Progenitor cell of endocrine pancreas (in vitro differentiated cells): ENCODE measurements at regions not wholly inside any gene's neighbourhood (a gene's known extent, or its start where the extent isn't known, plus 50 kb on each side); places are given as distances from the start of the nearest gene placed in this dataset.

Experiments used
- DNase-seq: peaks from one replicate; pipeline ENCODE4 v3.0.0; 2021; ENCODE audit warnings: low spot score; ENCODE audit not compliant: unreplicated experiment
- H3K27ac Mint-ChIP-seq: 2 replicates; pipeline ENCODE4 v1.8.0; 2021; ENCODE audit warnings: mild to moderate bottlenecking, moderate library complexity, mixed read lengths
- H3K27me3 Mint-ChIP-seq: 2 replicates; pipeline ENCODE4 v1.8.0; 2021; ENCODE audit warnings: mixed read lengths
- H3K36me3 Mint-ChIP-seq: 2 replicates; pipeline ENCODE4 v1.8.0; 2022; ENCODE audit warnings: mixed read lengths; ENCODE audit not compliant: insufficient read depth
- H3K4me1 Mint-ChIP-seq: 2 replicates; pipeline ENCODE4 v1.8.0; 2021; ENCODE audit warnings: low read depth, mixed read lengths
- H3K4me3 Mint-ChIP-seq: 2 replicates; pipeline ENCODE4 v1.8.0; 2021; ENCODE audit warnings: low read depth, mild to moderate bottlenecking, moderate library complexity, mixed read lengths
- H3K9me3 Mint-ChIP-seq: 2 replicates; pipeline ENCODE4 v1.8.0; 2021; ENCODE audit warnings: low read depth, mixed read lengths
- TF ChIP-seq, protein P1 (sequence below): fragments of 200-600 bp; sonication (generic); IDR thresholded peaks from one replicate; pipeline ENCODE4 v1.5.0; 2021; ENCODE audit warnings: antibody characterized with exemption, mild to moderate bottlenecking; ENCODE audit not compliant: unreplicated experiment

DNA sequence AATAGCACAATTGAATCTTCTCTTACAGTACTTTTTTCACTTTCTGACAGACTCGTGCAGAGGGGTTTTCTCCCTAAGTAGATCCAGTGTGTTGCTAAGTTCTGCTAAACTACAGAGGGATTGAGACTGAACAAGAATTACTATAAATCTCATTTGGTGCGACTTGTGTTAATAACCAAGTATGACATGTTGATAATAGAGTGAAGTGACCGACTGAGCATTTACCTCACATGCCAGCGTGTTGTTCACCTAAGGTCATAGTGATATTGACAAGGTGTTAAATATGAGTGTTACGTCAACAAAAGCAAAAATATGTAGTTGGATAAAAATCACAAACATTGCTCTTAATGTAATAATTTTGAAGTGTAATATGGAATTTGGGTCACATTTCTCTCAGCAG is 97.8 kb upstream of the PDE3A start:
- Mint-ChIP-seq H3K9me3 (no peaks in the 10 kb centered on the region), H3K27ac (no peak overlapping the region), H3K36me3 (no peaks in the 10 kb centered on the region), H3K4me3 (no peak overlapping the region), H3K27me3 (no peaks in the 10 kb centered on the region), H3K4me1 (peaks cover 12% of the 10 kb centered on the region)
- TF ChIP-seq, protein P1, sequence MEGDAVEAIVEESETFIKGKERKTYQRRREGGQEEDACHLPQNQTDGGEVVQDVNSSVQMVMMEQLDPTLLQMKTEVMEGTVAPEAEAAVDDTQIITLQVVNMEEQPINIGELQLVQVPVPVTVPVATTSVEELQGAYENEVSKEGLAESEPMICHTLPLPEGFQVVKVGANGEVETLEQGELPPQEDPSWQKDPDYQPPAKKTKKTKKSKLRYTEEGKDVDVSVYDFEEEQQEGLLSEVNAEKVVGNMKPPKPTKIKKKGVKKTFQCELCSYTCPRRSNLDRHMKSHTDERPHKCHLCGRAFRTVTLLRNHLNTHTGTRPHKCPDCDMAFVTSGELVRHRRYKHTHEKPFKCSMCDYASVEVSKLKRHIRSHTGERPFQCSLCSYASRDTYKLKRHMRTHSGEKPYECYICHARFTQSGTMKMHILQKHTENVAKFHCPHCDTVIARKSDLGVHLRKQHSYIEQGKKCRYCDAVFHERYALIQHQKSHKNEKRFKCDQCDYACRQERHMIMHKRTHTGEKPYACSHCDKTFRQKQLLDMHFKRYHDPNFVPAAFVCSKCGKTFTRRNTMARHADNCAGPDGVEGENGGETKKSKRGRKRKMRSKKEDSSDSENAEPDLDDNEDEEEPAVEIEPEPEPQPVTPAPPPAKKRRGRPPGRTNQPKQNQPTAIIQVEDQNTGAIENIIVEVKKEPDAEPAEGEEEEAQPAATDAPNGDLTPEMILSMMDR, result no peak
- DNase-seq, result no peak

DNA sequence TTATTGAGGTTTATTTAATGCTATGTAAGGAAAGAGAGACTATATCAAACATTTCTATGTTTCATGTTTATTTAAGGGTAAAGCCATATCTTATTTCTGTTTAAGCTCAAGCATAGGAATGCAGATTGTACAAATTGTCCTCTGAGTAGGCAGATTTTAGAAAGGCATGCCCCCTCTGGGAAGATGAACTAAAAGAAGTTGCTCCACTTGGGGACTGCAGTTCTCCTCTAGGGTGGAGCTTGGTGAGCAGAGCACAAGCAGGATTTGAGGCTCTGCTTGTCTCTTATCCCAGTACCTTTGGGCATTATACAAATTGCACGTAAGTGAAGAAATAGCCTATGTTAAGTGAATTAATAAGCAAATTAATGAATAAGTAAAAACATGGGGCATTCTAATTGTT is 96.2 kb upstream of the PDE3A start:
- Mint-ChIP-seq H3K9me3 (no peaks in the 10 kb centered on the region), H3K36me3 (no peaks in the 10 kb centered on the region), H3K27me3 (no peaks in the 10 kb centered on the region), H3K4me3 (no peak overlapping the region), H3K4me1 (peaks cover 12% of the 10 kb centered on the region), H3K27ac (no peak overlapping the region)
- DNase-seq, result no peak
- TF ChIP-seq, protein P1, result no peak

DNA sequence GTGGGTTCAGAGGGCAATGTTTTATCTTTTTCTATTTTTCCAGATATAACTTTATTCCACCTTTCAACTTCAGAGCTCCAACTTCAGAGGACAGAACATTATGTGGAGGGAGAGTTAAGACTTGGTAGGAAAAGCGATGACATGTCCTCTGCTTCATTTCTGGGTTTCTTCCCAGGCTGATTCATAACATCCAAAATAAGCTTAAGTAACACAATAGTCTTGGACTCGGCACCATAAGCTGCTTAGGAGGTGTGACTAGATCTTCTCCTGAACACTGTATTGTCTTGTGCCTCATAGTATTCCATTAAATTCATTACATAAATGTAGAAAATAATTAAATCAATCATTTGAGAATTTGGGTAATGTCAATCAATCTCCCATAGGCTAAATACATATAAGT is 95.5 kb upstream of the PDE3A start:
- peaks cover 12% of the 10 kb centered on the region for H3K4me1 Mint-ChIP-seq
- no peaks in the 10 kb centered on the region for H3K27me3 Mint-ChIP-seq
- H3K9me3 Mint-ChIP-seq, result no peaks in the 10 kb centered on the region
- no peak for DNase-seq
- no peak overlapping the region for H3K27ac Mint-ChIP-seq
- H3K36me3 Mint-ChIP-seq, result no peaks in the 10 kb centered on the region
- TF ChIP-seq, protein P1, result no peak
- H3K4me3 Mint-ChIP-seq, result no peak overlapping the region

GRCh38 chr12:20274008-20274407 is 94.3 kb upstream of the PDE3A start:
- peaks cover 16% of the 10 kb centered on the region for H3K4me1 Mint-ChIP-seq
- no peaks in the 10 kb centered on the region for H3K27me3 Mint-ChIP-seq
- H3K9me3 Mint-ChIP-seq, result no peaks in the 10 kb centered on the region
- no peaks in the 10 kb centered on the region for H3K36me3 Mint-ChIP-seq
- no peak for DNase-seq
- H3K27ac Mint-ChIP-seq, result no peak overlapping the region
- no peak overlapping the region for H3K4me3 Mint-ChIP-seq
- TF ChIP-seq, protein P1, result no peak

DNA sequence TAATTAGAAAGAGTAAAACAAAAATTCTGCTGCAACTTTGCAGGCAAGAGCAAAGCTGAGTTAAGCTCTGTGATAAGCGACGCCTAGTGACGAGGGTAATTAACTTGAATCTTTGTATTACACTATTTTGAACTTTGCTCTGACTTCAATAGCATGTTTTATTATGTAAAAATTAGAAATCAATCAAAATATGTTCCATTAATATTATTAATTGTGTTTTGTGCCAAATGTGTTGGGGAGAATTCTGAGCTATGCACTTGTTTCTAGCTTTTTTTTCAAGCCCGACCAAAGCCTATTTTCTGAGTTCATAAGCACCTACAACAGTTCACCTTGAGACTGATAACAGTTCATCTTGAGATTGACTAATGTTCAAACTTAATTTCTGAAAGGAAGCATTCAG is 90.1 kb upstream of the PDE3A start:
- no peaks in the 10 kb centered on the region for H3K9me3 Mint-ChIP-seq
- no peaks in the 10 kb centered on the region for H3K27me3 Mint-ChIP-seq
- DNase-seq, result no peak
- no peak overlapping the region for H3K27ac Mint-ChIP-seq
- H3K36me3 Mint-ChIP-seq, result no peaks in the 10 kb centered on the region
- H3K4me3 Mint-ChIP-seq, result no peak overlapping the region
- peaks cover 4% of the 10 kb centered on the region for H3K4me1 Mint-ChIP-seq
- TF ChIP-seq, protein P1, result no peak

GRCh38 chr12:20280515-20280914 is 87.8 kb upstream of the PDE3A start:
- no peak for DNase-seq
- Mint-ChIP-seq H3K4me3 (no peak overlapping the region), H3K27me3 (no peaks in the 10 kb centered on the region), H3K9me3 (no peaks in the 10 kb centered on the region), H3K36me3 (no peaks in the 10 kb centered on the region), H3K4me1 (peaks cover 4% of the 10 kb centered on the region), H3K27ac (no peak overlapping the region)
- TF ChIP-seq, protein P1, result no peak
